H9 (cell line): ENCODE measurements at regions not wholly inside any gene's neighbourhood (a gene's known extent, or its start where the extent isn't known, plus 50 kb on each side); places are given as distances from the start of the nearest gene placed in this dataset.

Experiments
- DNase-seq: peaks from one replicate; pipeline ENCODE4 v3.0.0-alpha.2; 2017
- H2AFZ ChIP-seq: one replicate; pipeline ENCODE4 v1.6.1; 2013; ENCODE audit warnings: mild to moderate bottlenecking, low read length, control low read depth, moderate library complexity
- H2AK5ac ChIP-seq: 2 replicates; pipeline ENCODE4 v1.6.1; 2013; ENCODE audit warnings: low read length, control low read depth, mixed read lengths; ENCODE audit not compliant: insufficient read length
- H2BK120ac ChIP-seq: one replicate; pipeline ENCODE4 v1.6.1; 2013; ENCODE audit warnings: low read depth, mild to moderate bottlenecking, low read length, control low read depth, inconsistent platforms; ENCODE audit not compliant: poor library complexity, severe bottlenecking
- H2BK12ac ChIP-seq: 2 replicates; pipeline ENCODE4 v1.6.1; 2013; ENCODE audit warnings: low read length, control low read depth, mixed read lengths, low read depth; ENCODE audit not compliant: insufficient read length
- H2BK15ac ChIP-seq: 2 replicates; pipeline ENCODE4 v1.6.1; 2013; ENCODE audit warnings: low read depth, low read length, control low read depth
- H2BK20ac ChIP-seq: one replicate; pipeline ENCODE4 v1.6.1; 2013; ENCODE audit warnings: low read depth, mild to moderate bottlenecking, low read length, control low read depth, inconsistent platforms; ENCODE audit not compliant: poor library complexity, severe bottlenecking
- H2BK5ac ChIP-seq: 2 replicates; pipeline ENCODE4 v1.6.1; 2013; ENCODE audit warnings: low read length, control low read depth, mixed read lengths; ENCODE audit not compliant: insufficient read length
- H3K14ac ChIP-seq: 2 replicates; pipeline ENCODE4 v1.6.1; 2013; ENCODE audit warnings: low read length, control low read depth; ENCODE audit not compliant: insufficient read depth
- H3K18ac ChIP-seq: 2 replicates; pipeline ENCODE4 v1.6.1; 2013; ENCODE audit warnings: low read depth, mild to moderate bottlenecking, mixed read lengths, low read length, control low read depth; ENCODE audit not compliant: insufficient read length
- H3K23ac ChIP-seq: 2 replicates; pipeline ENCODE4 v1.6.1; 2013; ENCODE audit warnings: low read length, control low read depth, mixed read lengths, low read depth; ENCODE audit not compliant: insufficient read length
- H3K23me2 ChIP-seq: 2 replicates; pipeline ENCODE4 v1.6.1; 2013; ENCODE audit warnings: low read depth, mild to moderate bottlenecking, mixed read lengths, low read length, control low read depth; ENCODE audit not compliant: insufficient read length, poor library complexity, severe bottlenecking
- H3K27ac ChIP-seq: 2 replicates; pipeline ENCODE4 v1.5.1; 2013; ENCODE audit warnings: low read length, control low read depth, mixed read lengths, low read depth; ENCODE audit not compliant: insufficient read length
- H3K27me3 ChIP-seq: 2 replicates; pipeline ENCODE4 v1.6.1; 2013; ENCODE audit warnings: low read length, control low read depth, inconsistent platforms; ENCODE audit not compliant: insufficient read depth
- H3K4ac ChIP-seq: 2 replicates; pipeline ENCODE4 v1.6.1; 2013; ENCODE audit warnings: low read depth, mild to moderate bottlenecking, control low read depth, inconsistent platforms, low read length, moderate library complexity
- H3K4me1 ChIP-seq: 2 replicates; pipeline ENCODE4 v1.6.1; 2013; ENCODE audit warnings: low read length, control low read depth, inconsistent platforms; ENCODE audit not compliant: insufficient read depth
- H3K4me2 ChIP-seq: 2 replicates; pipeline ENCODE4 v1.6.1; 2013; ENCODE audit warnings: low read length, control low read depth, mixed read lengths; ENCODE audit not compliant: insufficient read length, insufficient read depth
- H3K56ac ChIP-seq: 2 replicates; pipeline ENCODE4 v1.6.1; 2013; ENCODE audit warnings: low read depth, mild to moderate bottlenecking, mixed read lengths, low read length, control low read depth; ENCODE audit not compliant: insufficient read length
- H3K79me1 ChIP-seq: 2 replicates; pipeline ENCODE4 v1.6.1; 2013; ENCODE audit warnings: low read depth, mild to moderate bottlenecking, moderate library complexity, low read length, control low read depth, inconsistent platforms; ENCODE audit not compliant: insufficient read depth, poor library complexity, severe bottlenecking
- H3K79me2 ChIP-seq: 2 replicates; pipeline ENCODE4 v1.6.1; 2013; ENCODE audit warnings: low read length, control low read depth, inconsistent platforms; ENCODE audit not compliant: insufficient read depth
- H3K9ac ChIP-seq: 2 replicates; pipeline ENCODE4 v1.6.1; 2013; ENCODE audit warnings: low read length, control low read depth, mixed read lengths; ENCODE audit not compliant: insufficient read length; ENCODE audit errors: extremely low read depth
- H3K9me3 ChIP-seq: one replicate; pipeline ENCODE4 v1.6.1; 2013; ENCODE audit warnings: low read depth, low read length, inconsistent platforms; ENCODE audit not compliant: control insufficient read depth
- H3T11ph ChIP-seq: one replicate; pipeline ENCODE4 v1.6.1; 2013; ENCODE audit warnings: mild to moderate bottlenecking, low read length, control low read depth, inconsistent platforms
- H4K20me1 ChIP-seq: one replicate; pipeline ENCODE4 v1.6.1; 2013; ENCODE audit not compliant: control insufficient read depth, insufficient read length, insufficient read depth
- H4K5ac ChIP-seq: 2 replicates; pipeline ENCODE4 v1.6.1; 2013; ENCODE audit warnings: low read depth, mild to moderate bottlenecking, mixed read lengths, low read length, control low read depth; ENCODE audit not compliant: insufficient read length
- H4K8ac ChIP-seq: replicated peaks from 2 replicates; pipeline ENCODE4 v1.6.1; 2013; ENCODE audit warnings: low read length, control low read depth, mixed read lengths, low read depth; ENCODE audit not compliant: insufficient read length
- H4K91ac ChIP-seq: 2 replicates; pipeline ENCODE4 v1.6.1; 2013; ENCODE audit warnings: low read depth, mild to moderate bottlenecking, moderate library complexity, mixed read lengths, low read length, control low read depth; ENCODE audit not compliant: insufficient read length
- H3K27ac Mint-ChIP-seq, 3 experiments: 2 replicates in 2 of 3; 3 replicates in 1 of 3; pipeline ENCODE4 v1.8.0; 2020 to 2021; ENCODE audit warnings: mixed read lengths in 3 of 3, mild to moderate bottlenecking in 1 of 3, moderate library complexity in 1 of 3
- H3K27me3 Mint-ChIP-seq: 2 replicates; pipeline ENCODE4 v1.8.0; 2021; ENCODE audit warnings: low read depth, mild to moderate bottlenecking, moderate library complexity, mixed read lengths
- H3K36me3 Mint-ChIP-seq, 3 experiments: 2 replicates in 2 of 3; 3 replicates in 1 of 3; pipeline ENCODE4 v1.8.0; 2020 to 2021; ENCODE audit warnings: low read depth in 3 of 3, mixed read lengths in 3 of 3; ENCODE audit not compliant: insufficient read depth in 1 of 3
- H3K4me1 Mint-ChIP-seq, 2 experiments: 2 replicates each; pipeline ENCODE4 v1.8.0; 2020; ENCODE audit warnings: mixed read lengths in 2 of 2
- H3K4me3 Mint-ChIP-seq, 2 experiments: 2 replicates in 1 of 2; 3 replicates in 1 of 2; pipeline ENCODE4 v1.8.0; 2020 to 2021; ENCODE audit warnings: mild to moderate bottlenecking in 2 of 2, mixed read lengths in 2 of 2, moderate library complexity in 1 of 2
- H3K9me3 Mint-ChIP-seq, 2 experiments: 2 replicates in 1 of 2; 3 replicates in 1 of 2; pipeline ENCODE4 v1.8.0; 2020; ENCODE audit warnings: mild to moderate bottlenecking in 2 of 2, mixed read lengths in 2 of 2, moderate library complexity in 1 of 2
- WGBS: extraction: QIAGEN DNeasy Blood & Tissue Kit; methylation state at CpG from one replicate; pipeline ENCODE4 v1.1.7; 2013; ENCODE audit warnings: missing lambda C conversion rate, low lambda C conversion rate, mixed read lengths; ENCODE audit not compliant: insufficient read length; ENCODE audit errors: extremely low coverage; 5-methylcytosine and 5-hydroxymethylcytosine counted together
- TF ChIP-seq, protein P1 (sequence below): fragments of 200-600 bp; sonication (generic); conservative IDR thresholded peaks from 3 replicates; pipeline ENCODE4 v1.8.0; 2021; ENCODE audit warnings: antibody characterized with exemption, mild to moderate bottlenecking

DNA sequence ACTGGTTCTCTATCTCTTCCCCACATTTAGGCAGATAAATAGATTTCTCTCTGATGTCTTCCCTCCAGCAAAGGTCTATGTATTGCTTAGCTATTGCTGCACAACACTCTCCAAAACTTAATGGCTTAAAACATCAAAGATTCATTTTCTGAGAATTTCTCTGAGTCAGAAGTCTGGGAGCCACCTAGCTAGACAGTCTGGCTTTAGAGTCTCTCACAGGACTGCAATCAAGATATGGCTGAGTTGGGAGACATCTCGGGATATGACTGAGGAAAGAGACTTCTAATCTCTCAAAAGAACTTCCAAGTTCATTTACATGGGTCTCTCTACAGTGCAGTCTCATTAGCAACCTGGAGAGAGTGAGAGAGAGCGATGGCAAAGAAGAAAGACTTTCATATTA is 553.6 kb upstream of the GHITM start:
- Histone ChIP-seq H3K56ac (no peak overlapping the region), H3K14ac (no peak overlapping the region), H4K20me1 (no peaks in the 10 kb centered on the region), H2BK5ac (no peak overlapping the region), H3K79me1 (no peaks in the 10 kb centered on the region), H4K91ac (no peak overlapping the region), H3K23ac (no peak overlapping the region), H3K4me1 (no peaks in the 10 kb centered on the region), H4K8ac (no peak overlapping the region), H3K4me2 (no peak overlapping the region), H3K79me2 (no peaks in the 10 kb centered on the region), H2AFZ (no peak overlapping the region), H2BK20ac (no peak overlapping the region), H3K9me3 (no peaks in the 10 kb centered on the region), H3K4ac (no peak overlapping the region), H3K9ac (no peak overlapping the region), H2BK12ac (no peak overlapping the region), H3K23me2 (no peaks in the 10 kb centered on the region), H3K18ac (no peak overlapping the region), H2BK120ac (no peak overlapping the region), H4K5ac (no peak overlapping the region), H3K27me3 (no peaks in the 10 kb centered on the region), H2AK5ac (no peak overlapping the region), H3T11ph (no peak overlapping the region), H3K27ac (no peak overlapping the region), H2BK15ac (no peak overlapping the region)
- no peak overlapping the region for H3K4me3 Mint-ChIP-seq
- TF ChIP-seq, protein P1, sequence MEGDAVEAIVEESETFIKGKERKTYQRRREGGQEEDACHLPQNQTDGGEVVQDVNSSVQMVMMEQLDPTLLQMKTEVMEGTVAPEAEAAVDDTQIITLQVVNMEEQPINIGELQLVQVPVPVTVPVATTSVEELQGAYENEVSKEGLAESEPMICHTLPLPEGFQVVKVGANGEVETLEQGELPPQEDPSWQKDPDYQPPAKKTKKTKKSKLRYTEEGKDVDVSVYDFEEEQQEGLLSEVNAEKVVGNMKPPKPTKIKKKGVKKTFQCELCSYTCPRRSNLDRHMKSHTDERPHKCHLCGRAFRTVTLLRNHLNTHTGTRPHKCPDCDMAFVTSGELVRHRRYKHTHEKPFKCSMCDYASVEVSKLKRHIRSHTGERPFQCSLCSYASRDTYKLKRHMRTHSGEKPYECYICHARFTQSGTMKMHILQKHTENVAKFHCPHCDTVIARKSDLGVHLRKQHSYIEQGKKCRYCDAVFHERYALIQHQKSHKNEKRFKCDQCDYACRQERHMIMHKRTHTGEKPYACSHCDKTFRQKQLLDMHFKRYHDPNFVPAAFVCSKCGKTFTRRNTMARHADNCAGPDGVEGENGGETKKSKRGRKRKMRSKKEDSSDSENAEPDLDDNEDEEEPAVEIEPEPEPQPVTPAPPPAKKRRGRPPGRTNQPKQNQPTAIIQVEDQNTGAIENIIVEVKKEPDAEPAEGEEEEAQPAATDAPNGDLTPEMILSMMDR: no peak
- H3K27ac Mint-ChIP-seq: no peak overlapping the region; a peak in 1 of 7 replicates
- no peak for DNase-seq
- peaks cover 9 to 10% of the 10 kb centered on the region in 2 experiments; a peak in 3 of 4 replicates for H3K4me1 Mint-ChIP-seq
- no peaks in the 10 kb centered on the region for H3K27me3 Mint-ChIP-seq
- no CpG with 5 or more reads among the region's 2 CpGs for WGBS
- no peaks in the 10 kb centered on the region for H3K9me3 Mint-ChIP-seq
- no peaks in the 10 kb centered on the region; a peak in 1 of 7 replicates for H3K36me3 Mint-ChIP-seq
